K562 (cell line): ENCODE measurements at regions not wholly inside any gene's neighbourhood (a gene's known extent, or its start where the extent isn't known, plus 50 kb on each side); places are given as distances from the start of the nearest gene placed in this dataset.

ENCODE experiments used
- ATF3 ChIP-seq, 2 experiments: fragments of 450-650 bp in 1 of 2; sonication (generic) in 1 of 2; formaldehyde crosslinking in 1 of 2; IDR thresholded peaks in 1 of 2; conservative IDR thresholded peaks in 1 of 2; 2 replicates each; pipeline versions ENCODE4 v1.6.1 to v1.8.1; 2016 to 2023; ENCODE audit warnings: mild to moderate bottlenecking in 2 of 2, moderate library complexity in 2 of 2, inconsistent platforms in 1 of 2, missing genetic modification reagents in 1 of 2
- CEBPG ChIP-seq, 3 experiments: fragments of 200-800 bp in 1 of 3; sonication (Bioruptor generic) in 1 of 3; sonication (generic) in 1 of 3; formaldehyde crosslinking in 1 of 3; IDR thresholded peaks in 2 of 3; conservative IDR thresholded peaks in 1 of 3; 2 replicates each; pipeline versions ENCODE4 v1.6.1 to v1.8.0; 2016 to 2022; ENCODE audit warnings: missing compliant biosample characterization in 2 of 3, missing genetic modification characterization in 2 of 3, mild to moderate bottlenecking in 1 of 3, missing genetic modification reagents in 1 of 3
- CTCF ChIP-seq, 3 experiments: IDR thresholded peaks in 2 of 3; conservative IDR thresholded peaks in 1 of 3; 2 replicates each; pipeline ENCODE4 v1.5.1; 2011 to 2012; ENCODE audit warnings: low read length in 3 of 3, mild to moderate bottlenecking in 3 of 3, control low read depth in 2 of 3, improper control_type of control experiment in 1 of 3, inconsistent platforms in 1 of 3, low read depth in 1 of 3, mixed read lengths in 1 of 3, moderate library complexity in 1 of 3; ENCODE audit not compliant: insufficient read depth in 2 of 3
- SP1 ChIP-seq: sonication (generic); formaldehyde crosslinking; IDR thresholded peaks from 2 replicates; pipeline ENCODE4 v1.8.1; 2022; ENCODE audit warnings: mild to moderate bottlenecking, missing genetic modification reagents
- SRSF9 ChIP-seq: fragments of 200-400 bp; formaldehyde crosslinking; IDR thresholded peaks from 2 replicates; pipeline ENCODE4 v1.6.1; 2017; ENCODE audit warnings: low read depth, low read length, borderline replicate concordance
- ZNF408 ChIP-seq: fragments of 250-450 bp; sonication (Bioruptor Pico); IDR thresholded peaks from 2 replicates; pipeline ENCODE4 v1.4.0; 2020; ENCODE audit warnings: low read depth, mild to moderate bottlenecking, moderate library complexity

GRCh38 chr7:155939350-155939749 is 127.1 kb upstream of the SHH start:
- TF ChIP-seq SRSF9 = no peak
- TF ChIP-seq ZNF408 (CRISPR knock-in tag) = no peak
- no peak for TF ChIP-seq SP1 (CRISPR knock-in tag)
- TF ChIP-seq ATF3 (IDR thresholded peaks at IDR 0.05) = no peak
- TF ChIP-seq ATF3 (CRISPR knock-in tag; conservative IDR thresholded peaks at IDR 0.05) = no peak
- no peak for TF ChIP-seq CTCF (IDR thresholded peaks at IDR 0.05 in 2 of 3, conservative IDR thresholded peaks at IDR 0.05 in 1 of 3; ENCODE audit: insufficient read depth in 2 of 3, low read depth in 1 of 3, low read length in 3 of 3)
- no peak for TF ChIP-seq CEBPG (CRISPR knock-in tag; IDR thresholded peaks at IDR 0.05)
- TF ChIP-seq CEBPG (tag; conservative IDR thresholded peaks at IDR 0.05 in 1 of 2, IDR thresholded peaks at IDR 0.05 in 1 of 2) = no peak
